ENCODE measurements at regions not wholly inside any gene's neighbourhood (a gene's known extent, or its start where the extent isn't known, plus 50 kb on each side); places are given as distances from the start of the nearest gene placed in this dataset.

- no peak for TF ChIP-seq RFX5 (IDR thresholded peaks at IDR 0.05; ENCODE audit: low read depth, low read length)
- no peak for TF ChIP-seq ZBTB20 (CRISPR knock-in tag; IDR thresholded peaks at IDR 0.05; ENCODE audit: borderline replicate concordance, low read depth)
Observed at GRCh38 chr16:6949240-6949639, 383.4 kb upstream of the RBFOX1 start.

Data from HepG2 (cell line).